ENCODE measurements at regions not wholly inside any gene's neighbourhood (a gene's known extent, or its start where the extent isn't known, plus 50 kb on each side); places are given as distances from the start of the nearest gene placed in this dataset.

DNA sequence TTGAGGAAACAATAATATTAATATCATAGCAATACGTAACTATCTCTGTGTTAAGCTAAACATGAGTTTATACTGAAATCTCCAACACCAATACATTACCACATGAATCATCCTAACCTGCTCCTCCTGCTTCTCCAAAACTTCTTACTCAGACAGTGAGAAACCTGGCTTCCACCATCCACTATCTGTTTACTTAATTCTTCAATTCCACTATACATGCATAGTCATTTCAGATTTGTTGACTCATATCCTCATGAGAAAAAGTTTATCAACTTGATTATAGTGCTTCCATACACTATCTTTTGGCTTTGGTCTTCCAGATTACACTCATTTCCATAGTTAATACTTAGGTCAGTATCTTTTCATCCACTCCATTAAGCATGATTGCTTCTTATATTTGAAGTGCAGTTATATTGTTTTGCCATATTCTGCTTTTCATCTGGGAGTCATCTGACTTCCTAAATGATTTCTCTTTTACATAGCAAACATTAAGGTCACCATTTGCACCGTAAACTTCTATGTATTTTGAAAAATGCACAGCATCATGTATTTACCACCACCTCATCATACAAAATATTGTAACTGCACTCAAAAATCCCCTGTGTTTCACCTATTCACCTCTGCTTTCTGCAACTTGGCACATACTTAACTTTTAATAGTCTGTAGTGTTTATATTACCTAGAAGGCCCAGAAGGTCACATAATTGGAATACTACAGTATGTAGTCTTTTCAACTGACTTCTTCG is 970.6 kb downstream of the DIPK2A start:
- TF ChIP-seq CTCF (conservative IDR thresholded peaks at IDR 0.05; ENCODE audit: low read depth in 2 of 2): no peak
- no peak for TF ChIP-seq EZH2 (IDR thresholded peaks at IDR 0.05; ENCODE audit: low read depth, unreplicated experiment)
- TF ChIP-seq POLR2AphosphoS5 (IDR thresholded peaks at IDR 0.05; ENCODE audit: low read depth): no peak
- TF ChIP-seq STAT1 (IDR thresholded peaks at IDR 0.05; ENCODE audit: unreplicated experiment): no peak
- no peak for TF ChIP-seq CREB1 (CRISPR knock-in tag; IDR thresholded peaks at IDR 0.05; ENCODE audit: low read depth)
- TF ChIP-seq ETS1 (IDR thresholded peaks at IDR 0.05): no peak
- TF ChIP-seq EZH2phosphoT487 (IDR thresholded peaks at IDR 0.05; ENCODE audit: unreplicated experiment): no peak
